ENCODE measurements at regions not wholly inside any gene's neighbourhood (a gene's known extent, or its start where the extent isn't known, plus 50 kb on each side); places are given as distances from the start of the nearest gene placed in this dataset.

GRCh38 chr6:40932366-40932765 is 106.7 kb downstream of the UNC5CL start:
- DNase-seq (ENCODE audit: low read depth in 1 of 2, low spot score in 1 of 2) (no peak), ATAC-seq (no peak), FAIRE-seq (no peak)
- no peak for TF ChIP-seq NPAS2 (CRISPR knock-in tag; IDR thresholded peaks at IDR 0.05; ENCODE audit: borderline replicate concordance)
- TF ChIP-seq BCL3 (IDR thresholded peaks at IDR 0.05): no peak
- no peak for TF ChIP-seq CEBPB (IDR thresholded peaks at IDR 0.05)
- TF ChIP-seq ZFP36 (IDR thresholded peaks at IDR 0.05; ENCODE audit: borderline replicate concordance, partially characterized antibody): no peak
- no peak for TF ChIP-seq RNF2 (IDR thresholded peaks at IDR 0.05; ENCODE audit: borderline replicate concordance, low read depth)
- no peak overlapping the region for H3K4me3 ChIP-seq
- H3K4me1 ChIP-seq: peaks cover 43% of the 10 kb centered on the region
- peak overlapping the region in 1 of 2 experiments; percentile 53; a peak in 3 of 6 replicates for H3K27ac ChIP-seq
- ChIA-PET CTCF (interaction anchor here (1.3 kb wide), 1 partner anchor 9 kb away, joined by 3 read pairs; no protein-coding TSS in a partner anchor), POLR2A (no interaction called here)
- 74% methylated on average over 2 of the region's 2 CpGs for WGBS (ENCODE audit: missing lambda C conversion rate)
- 0 out of 3 replicates have a peak overlapping the region, but pooled peaks have one; percentile 7 for H3K4me2 ChIP-seq
- no peaks in the 10 kb centered on the region for H3K9me3 ChIP-seq

GRCh38 chr6:40931931-40932330 is 107.1 kb downstream of the UNC5CL start:
- H3K4me3 ChIP-seq: no peak overlapping the region
- peak overlapping the region; percentile 8 to 53; a peak in 3 of 6 replicates for H3K27ac ChIP-seq
- 8% methylated on average over 1 of the region's 1 CpG for WGBS (ENCODE audit: missing lambda C conversion rate)
- H3K9me3 ChIP-seq: no peaks in the 10 kb centered on the region
- no peak for DNase-seq (ENCODE audit: low read depth in 1 of 2, low spot score in 1 of 2)
- ATAC-seq: no peak
- TF ChIP-seq NFE2L2 (conservative IDR thresholded peaks at IDR 0.05; ENCODE audit: low read length) (no peak), BCL3 (IDR thresholded peaks at IDR 0.05) (no peak), FOSB (CRISPR knock-in tag; IDR thresholded peaks at IDR 0.05) (no peak), NPAS2 (CRISPR knock-in tag; IDR thresholded peaks at IDR 0.05; ENCODE audit: borderline replicate concordance) (no peak), PBX3 (IDR thresholded peaks at IDR 0.05) (no peak), EHF (CRISPR knock-in tag; IDR thresholded peaks at IDR 0.05) (no peak)
- ChIA-PET CTCF (interaction anchor here (1.3 kb wide), 1 partner anchor 9 kb away, joined by 3 read pairs; no protein-coding TSS in a partner anchor), POLR2A (no interaction called here)
- 0 out of 3 replicates have a peak overlapping the region, but pooled peaks have one; percentile 7 for H3K4me2 ChIP-seq
- no peak for FAIRE-seq
- peaks cover 39% of the 10 kb centered on the region for H3K4me1 ChIP-seq

- FAIRE-seq: no peak
- peak overlapping the region in 1 of 2 experiments; percentile 28; a peak in 1 of 6 replicates for H3K27ac ChIP-seq
- peak in 1 of 2 experiments; percentile 24 for DNase-seq (ENCODE audit: low read depth in 1 of 2, low spot score in 1 of 2)
- TF ChIP-seq FOSL2 (IDR thresholded peaks at IDR 0.05) (no peak), FOSL2 (CRISPR knock-in tag; IDR thresholded peaks at IDR 0.05) (no peak), CHD4 (IDR thresholded peaks at IDR 0.05; ENCODE audit: borderline replicate concordance) (no peak), NR3C1 (IDR thresholded peaks at IDR 0.05) (no peak), PBX3 (IDR thresholded peaks at IDR 0.05) (no peak), RAD21 (conservative IDR thresholded peaks at IDR 0.05 in 1 of 2, IDR thresholded peaks at IDR 0.05 in 1 of 2) (no peak), FOXS1 (CRISPR knock-in tag; IDR thresholded peaks at IDR 0.05) (no peak), ATOH8 (CRISPR knock-in tag; IDR thresholded peaks at IDR 0.05; ENCODE audit: low read depth) (no peak), RNF2 (IDR thresholded peaks at IDR 0.05; ENCODE audit: borderline replicate concordance, low read depth) (no peak), MAZ (IDR thresholded peaks at IDR 0.05; ENCODE audit: borderline replicate concordance, low read depth, low read length) (no peak), POLR2AphosphoS2 (conservative IDR thresholded peaks at IDR 0.05; ENCODE audit: low read length) (no peak)
- peaks cover 25% of the 10 kb centered on the region; the same call in 2 of the 3 replicates for H3K4me1 ChIP-seq
- CTCF ChIA-PET: no interaction called here
- no peaks in the 10 kb centered on the region for H3K9me3 ChIP-seq
- WGBS (ENCODE audit: missing lambda C conversion rate): 76% methylated on average over 3 of the region's 3 CpGs
- POLR2A ChIA-PET: no interaction called here
- no peak overlapping the region for H3K4me2 ChIP-seq
- no peak; a peak in 2 of 6 replicates for ATAC-seq
- H3K4me3 ChIP-seq: no peak overlapping the region
These were observed 108.5 kb downstream of the UNC5CL start for GRCh38 chr6:40930555-40930954.
